Omental fat pad (tissue), 3 donors: ENCODE measurements at regions not wholly inside any gene's neighbourhood (a gene's known extent, or its start where the extent isn't known, plus 50 kb on each side); places are given as distances from the start of the nearest gene placed in this dataset.

Source experiments
- ATAC-seq: fragments of 150-250 bp; one replicate; pipeline ENCODE4 v1.9.1; 2016; ENCODE audit warnings: mild to moderate bottlenecking, moderate library complexity; ENCODE audit not compliant: low FRiP score
- DNase-seq: peaks from one replicate; pipeline ENCODE4 v3.0.0-alpha.2; 2019; ENCODE audit warnings: low spot score
- CTCF ChIP-seq, 3 donors: fragments of 450-650 bp; IDR thresholded peaks; one replicate each; pipeline ENCODE4 v1.5.1; 2016 to 2017; ENCODE audit warnings: antibody characterized with exemption in 3 of 3, mild to moderate bottlenecking in 3 of 3, moderate library complexity in 2 of 3

- no peak for TF ChIP-seq CTCF (IDR thresholded peaks at IDR 0.05)
- no peak for ATAC-seq
- DNase-seq = no peak
Measured at GRCh38 chr11:71119656-71120269, 132.6 kb downstream of the SHANK2 start.

- DNase-seq = no peak
- no peak for ATAC-seq
- no peak for TF ChIP-seq CTCF (IDR thresholded peaks at IDR 0.05)
Measured at GRCh38 chr11:71118671-71119250, 133.6 kb downstream of the SHANK2 start.

GRCh38 chr11:71117311-71117710 lies 135.1 kb downstream of the SHANK2 start:
- TF ChIP-seq CTCF (IDR thresholded peaks at IDR 0.05) = no peak
- ATAC-seq (no peak), DNase-seq (no peak)

- ATAC-seq = no peak
- TF ChIP-seq CTCF (IDR thresholded peaks at IDR 0.05) = no peak
- DNase-seq = no peak
Measured at GRCh38 chr11:71116693-71117040, 135.7 kb downstream of the SHANK2 start.

GRCh38 chr11:71115770-71116692 lies 136.3 kb downstream of the SHANK2 start:
- no peak for DNase-seq
- no peak for TF ChIP-seq CTCF (IDR thresholded peaks at IDR 0.05)
- ATAC-seq = no peak

- DNase-seq (no peak), ATAC-seq (no peak)
Measured at GRCh38 chr11:71114124-71114851, 138.1 kb downstream of the SHANK2 start.

More at GRCh38 chr11:71114124-71114851, 138.1 kb downstream of the SHANK2 start:
- no peak for TF ChIP-seq CTCF (IDR thresholded peaks at IDR 0.05)
